ENCODE measurements at regions not wholly inside any gene's neighbourhood (a gene's known extent, or its start where the extent isn't known, plus 50 kb on each side); places are given as distances from the start of the nearest gene placed in this dataset.

DNA sequence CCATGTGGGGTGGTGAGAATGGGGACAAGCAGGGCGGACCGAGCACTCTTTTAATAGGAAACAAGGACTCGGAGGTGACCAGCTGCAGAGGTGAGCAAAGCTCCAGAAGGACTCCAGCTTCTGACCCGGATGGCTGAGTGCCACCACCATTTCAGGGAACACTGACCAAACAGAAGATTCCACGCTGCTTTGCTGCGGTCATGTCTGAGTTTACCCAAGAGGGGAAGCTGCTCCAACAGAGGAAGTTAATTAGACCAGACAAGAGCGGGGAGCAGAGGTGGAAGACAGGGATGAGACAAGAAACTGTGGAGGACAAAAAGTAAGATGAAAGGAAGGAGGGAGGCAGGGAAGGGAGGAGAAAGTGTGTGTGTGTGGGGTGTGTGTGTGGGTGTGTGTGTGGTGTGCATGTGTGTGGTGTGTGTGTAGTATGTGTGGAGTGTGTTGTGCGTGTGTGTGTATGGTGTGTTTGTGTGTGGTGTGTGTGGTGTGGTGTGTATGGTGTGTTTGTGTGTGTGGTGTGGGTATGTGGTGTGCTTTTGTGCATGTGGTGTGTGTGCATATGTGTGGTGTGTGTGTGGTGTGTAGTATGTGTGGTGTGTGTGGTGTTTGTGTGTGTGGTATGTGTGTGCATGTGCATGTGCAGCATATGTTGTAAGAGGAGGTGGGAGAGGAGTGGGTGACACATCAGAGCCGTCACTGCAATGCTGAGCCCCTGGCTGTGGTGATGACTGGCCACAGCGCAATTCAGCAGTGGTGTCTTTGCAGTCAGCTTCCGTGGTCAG, 82.2 kb upstream of the AKIP1 start:
- no peak overlapping the region for H3K9ac ChIP-seq (ENCODE audit: extremely low read depth, insufficient read length, low read length)
- no peak overlapping the region for H3T11ph ChIP-seq (ENCODE audit: low read length)
- no peak overlapping the region for H3K56ac ChIP-seq (ENCODE audit: insufficient read length, low read depth, low read length)
- H2BK20ac ChIP-seq (ENCODE audit: low read depth, low read length, poor library complexity, severe bottlenecking): no peak overlapping the region
- Mint-ChIP-seq H3K27ac (no peak overlapping the region), H3K9me3 (no peaks in the 10 kb centered on the region; a peak in 1 of 5 replicates), H3K36me3 (ENCODE audit: insufficient read depth in 1 of 3, low read depth in 3 of 3) (0 out of 7 replicates have a peak, but pooled peaks cover 0 to 1% (median 0%) of the 10 kb centered on the region in 3 experiments), H3K4me3 (no peak overlapping the region), H3K4me1 (peaks cover 18 to 21% of the 10 kb centered on the region in 2 experiments), H3K27me3 (ENCODE audit: low read depth) (no peaks in the 10 kb centered on the region; the same call in 1 of the 2 replicates)
- H2BK5ac ChIP-seq (ENCODE audit: insufficient read length, low read length): no peak overlapping the region
- H4K5ac ChIP-seq (ENCODE audit: insufficient read length, low read depth, low read length): no peak overlapping the region
- H2AFZ ChIP-seq (ENCODE audit: low read length): no peak overlapping the region
- H4K8ac ChIP-seq (replicated peaks; ENCODE audit: insufficient read length, low read depth, low read length): no peak overlapping the region
- no peak overlapping the region for H2BK15ac ChIP-seq (ENCODE audit: low read depth, low read length)
- H3K14ac ChIP-seq (ENCODE audit: insufficient read depth, low read length): no peak overlapping the region
- peaks cover 6% of the 10 kb centered on the region; the same call in 1 of the 2 replicates for H3K4me1 ChIP-seq (ENCODE audit: insufficient read depth, low read length)
- no peaks in the 10 kb centered on the region for H3K27me3 ChIP-seq (ENCODE audit: insufficient read depth, low read length)
- no peak overlapping the region for H2AK5ac ChIP-seq (ENCODE audit: insufficient read length, low read length)
- no peak overlapping the region for H3K27ac ChIP-seq (ENCODE audit: insufficient read length, low read depth, low read length)
- H3K4ac ChIP-seq (ENCODE audit: low read depth, low read length): no peak overlapping the region
- no peaks in the 10 kb centered on the region for H3K79me2 ChIP-seq (ENCODE audit: insufficient read depth, low read length)
- no peaks in the 10 kb centered on the region for H3K23me2 ChIP-seq (ENCODE audit: insufficient read length, low read depth, low read length, poor library complexity, severe bottlenecking)
- DNase-seq: peak; percentile 12
- H4K20me1 ChIP-seq (ENCODE audit: control insufficient read depth, insufficient read depth, insufficient read length): no peaks in the 10 kb centered on the region
- no peak overlapping the region for H2BK12ac ChIP-seq (ENCODE audit: insufficient read length, low read depth, low read length)
- H3K18ac ChIP-seq (ENCODE audit: insufficient read length, low read depth, low read length): no peak overlapping the region
- no peak overlapping the region for H3K23ac ChIP-seq (ENCODE audit: insufficient read length, low read depth, low read length)
- H2BK120ac ChIP-seq (ENCODE audit: low read depth, low read length, poor library complexity, severe bottlenecking): no peak overlapping the region
- H4K91ac ChIP-seq (ENCODE audit: insufficient read length, low read depth, low read length): no peak overlapping the region
- 100% methylated on average over 1 of the region's 11 CpGs for whole genome bisulfite sequencing (ENCODE audit: extremely low coverage, insufficient read length, low lambda C conversion rate)
- no peaks in the 10 kb centered on the region for H3K9me3 ChIP-seq (ENCODE audit: control insufficient read depth, low read depth, low read length)
- TF ChIP-seq, protein P1, sequence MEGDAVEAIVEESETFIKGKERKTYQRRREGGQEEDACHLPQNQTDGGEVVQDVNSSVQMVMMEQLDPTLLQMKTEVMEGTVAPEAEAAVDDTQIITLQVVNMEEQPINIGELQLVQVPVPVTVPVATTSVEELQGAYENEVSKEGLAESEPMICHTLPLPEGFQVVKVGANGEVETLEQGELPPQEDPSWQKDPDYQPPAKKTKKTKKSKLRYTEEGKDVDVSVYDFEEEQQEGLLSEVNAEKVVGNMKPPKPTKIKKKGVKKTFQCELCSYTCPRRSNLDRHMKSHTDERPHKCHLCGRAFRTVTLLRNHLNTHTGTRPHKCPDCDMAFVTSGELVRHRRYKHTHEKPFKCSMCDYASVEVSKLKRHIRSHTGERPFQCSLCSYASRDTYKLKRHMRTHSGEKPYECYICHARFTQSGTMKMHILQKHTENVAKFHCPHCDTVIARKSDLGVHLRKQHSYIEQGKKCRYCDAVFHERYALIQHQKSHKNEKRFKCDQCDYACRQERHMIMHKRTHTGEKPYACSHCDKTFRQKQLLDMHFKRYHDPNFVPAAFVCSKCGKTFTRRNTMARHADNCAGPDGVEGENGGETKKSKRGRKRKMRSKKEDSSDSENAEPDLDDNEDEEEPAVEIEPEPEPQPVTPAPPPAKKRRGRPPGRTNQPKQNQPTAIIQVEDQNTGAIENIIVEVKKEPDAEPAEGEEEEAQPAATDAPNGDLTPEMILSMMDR (conservative IDR thresholded peaks at IDR 0.05): no peak
- no peaks in the 10 kb centered on the region for H3K79me1 ChIP-seq (ENCODE audit: insufficient read depth, low read depth, low read length, poor library complexity, severe bottlenecking)
- H3K4me2 ChIP-seq (ENCODE audit: insufficient read depth, insufficient read length, low read length): no peak overlapping the region

Data from H9 (cell line).